ENCODE measurements at regions not wholly inside any gene's neighbourhood (a gene's known extent, or its start where the extent isn't known, plus 50 kb on each side); places are given as distances from the start of the nearest gene placed in this dataset.

GRCh38 chrX:131779741-131780140 is 235.9 kb downstream of the OR13H1 start:
- no peaks in the 10 kb centered on the region for H3K36me3 ChIP-seq (ENCODE audit: control insufficient read depth in 4 of 4, insufficient read depth in 4 of 4, low read length in 4 of 4)
- DNase-seq (peak in 1 of 3 donors; percentile 54), ATAC-seq (ENCODE audit: insufficient read depth, low FRiP score) (no peak)
- 81 to 96% methylated on average over 4 of the region's 4 CpGs for WGBS, 2 donors
- H3K9ac ChIP-seq (ENCODE audit: insufficient read depth in 1 of 2, low read length in 2 of 2), result peak overlapping the region in 1 of 2 donors; percentile 38
- H3K4me1 ChIP-seq (ENCODE audit: control insufficient read depth in 5 of 5, insufficient read depth in 5 of 5, low read length in 5 of 5), result peaks cover 0 to 4% (median 0%) of the 10 kb centered on the region in 5 donors
- no peaks in the 10 kb centered on the region for H3K9me3 ChIP-seq (ENCODE audit: control insufficient read depth in 4 of 4, insufficient read depth in 3 of 4, low read length in 3 of 4)
- no peak overlapping the region for H3K27ac ChIP-seq (ENCODE audit: low read depth in 1 of 2, low read length in 1 of 2)
- H3K4me3 ChIP-seq, result no peak overlapping the region
- TF ChIP-seq CTCF (IDR thresholded peaks at IDR 0.05; ENCODE audit: control extremely low read depth, extremely low read depth), result no peak
- H3K27me3 ChIP-seq (ENCODE audit: control insufficient read depth in 3 of 3, insufficient read depth in 3 of 3, low read length in 2 of 3), result no peaks in the 10 kb centered on the region

- H3K36me3 ChIP-seq (ENCODE audit: control insufficient read depth in 4 of 4, insufficient read depth in 4 of 4, low read length in 4 of 4), result no peaks in the 10 kb centered on the region
- no peak for TF ChIP-seq CTCF (IDR thresholded peaks at IDR 0.05; ENCODE audit: control extremely low read depth, extremely low read depth)
- 76 to 100% methylated on average over 1 of the region's 1 CpG for WGBS, 2 donors
- no peak overlapping the region for H3K27ac ChIP-seq (ENCODE audit: low read depth in 1 of 2, low read length in 1 of 2)
- H3K4me1 ChIP-seq (ENCODE audit: control insufficient read depth in 5 of 5, insufficient read depth in 5 of 5, low read length in 5 of 5), result peaks cover 0 to 4% (median 0%) of the 10 kb centered on the region in 5 donors
- DNase-seq, result no peak
- H3K4me3 ChIP-seq, result no peak overlapping the region
- ATAC-seq (ENCODE audit: insufficient read depth, low FRiP score), result no peak
- no peak overlapping the region for H3K9ac ChIP-seq (ENCODE audit: insufficient read depth in 1 of 2, low read length in 2 of 2)
- no peaks in the 10 kb centered on the region for H3K9me3 ChIP-seq (ENCODE audit: control insufficient read depth in 4 of 4, insufficient read depth in 3 of 4, low read length in 3 of 4)
- peaks cover 0 to 5% (median 0%) of the 10 kb centered on the region in 3 donors for H3K27me3 ChIP-seq (ENCODE audit: control insufficient read depth in 3 of 3, insufficient read depth in 3 of 3, low read length in 2 of 3)
Observed at GRCh38 chrX:131782646-131783045, 238.8 kb downstream of the OR13H1 start.

- H3K27me3 ChIP-seq (ENCODE audit: control insufficient read depth in 3 of 3, insufficient read depth in 3 of 3, low read length in 2 of 3), result peaks cover 0 to 11% (median 9%) of the 10 kb centered on the region in 3 donors
- no peaks in the 10 kb centered on the region for H3K36me3 ChIP-seq (ENCODE audit: control insufficient read depth in 4 of 4, insufficient read depth in 4 of 4, low read length in 4 of 4)
- DNase-seq (peak in 2 of 3 donors; percentile 90 to 97), ATAC-seq (ENCODE audit: insufficient read depth, low FRiP score) (peak; percentile 54)
- H3K9me3 ChIP-seq (ENCODE audit: control insufficient read depth in 4 of 4, insufficient read depth in 3 of 4, low read length in 3 of 4), result no peaks in the 10 kb centered on the region
- no peak overlapping the region for H3K4me3 ChIP-seq
- TF ChIP-seq CTCF (IDR thresholded peaks at IDR 0.05; ENCODE audit: control extremely low read depth, extremely low read depth), result peak; percentile 61
- H3K27ac ChIP-seq (ENCODE audit: low read depth in 1 of 2, low read length in 1 of 2), result no peak overlapping the region
- 52 to 95% methylated on average over 15 of the region's 15 CpGs for WGBS, 2 donors
- peak overlapping the region in 1 of 2 donors; percentile 44 for H3K9ac ChIP-seq (ENCODE audit: insufficient read depth in 1 of 2, low read length in 2 of 2)
- peaks cover 0 to 4% (median 0%) of the 10 kb centered on the region in 5 donors for H3K4me1 ChIP-seq (ENCODE audit: control insufficient read depth in 5 of 5, insufficient read depth in 5 of 5, low read length in 5 of 5)
Observed at GRCh38 chrX:131783555-131784308, 239.4 kb upstream of the STK26 start.
